ENCODE measurements at regions not wholly inside any gene's neighbourhood (a gene's known extent, or its start where the extent isn't known, plus 50 kb on each side); places are given as distances from the start of the nearest gene placed in this dataset.

GRCh38 chr15:98596131-98596530 lies 52.2 kb upstream of the IGF1R start:
- TF ChIP-seq CTCF (IDR thresholded peaks at IDR 0.05; ENCODE audit: insufficient read depth, low read depth, low read length): no peak
- TF ChIP-seq EZH2 (IDR thresholded peaks at IDR 0.05; ENCODE audit: insufficient read depth, low read length): no peak
